DMS79 (cell line): ENCODE measurements at regions not wholly inside any gene's neighbourhood (a gene's known extent, or its start where the extent isn't known, plus 50 kb on each side); places are given as distances from the start of the nearest gene placed in this dataset.

Source experiments
- DNase-seq: peaks from one replicate; lab custom pipeline; 2025; lab: John Stamatoyannopoulos, UW

DNA sequence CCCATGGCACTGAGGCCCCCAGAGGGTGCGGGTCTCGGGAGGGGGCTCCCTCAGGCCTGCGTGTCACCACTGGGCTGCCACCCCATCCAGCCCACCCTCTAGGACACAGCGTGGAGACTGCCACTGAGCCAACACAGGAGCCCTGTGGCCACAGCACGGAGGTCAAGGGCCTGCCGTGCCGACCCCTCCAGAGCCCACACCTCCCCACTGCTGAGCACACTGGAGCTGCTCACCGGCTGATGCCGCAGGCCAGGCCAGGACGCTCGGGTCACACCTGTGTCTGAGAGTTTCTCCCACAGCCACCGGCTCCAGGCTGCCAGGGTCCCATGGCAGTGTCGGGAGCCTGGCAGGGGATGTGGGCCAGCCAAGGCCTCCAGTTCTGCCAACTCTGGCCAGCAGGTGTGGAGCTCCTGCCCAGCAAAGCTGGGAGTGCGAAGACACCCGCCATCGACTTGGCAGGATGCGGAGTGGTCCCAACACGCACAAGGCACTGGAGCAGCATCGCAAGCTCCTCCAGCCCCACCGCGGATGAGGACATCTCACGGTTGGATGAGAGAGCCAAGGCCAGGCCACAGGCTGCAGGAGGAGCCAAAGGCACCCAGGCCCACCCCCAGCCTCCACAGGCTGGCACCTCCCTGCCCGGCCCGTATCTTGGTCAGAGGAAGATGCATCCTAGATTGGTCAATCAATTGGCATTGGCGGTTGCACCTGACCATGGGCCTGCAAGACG, 187.1 kb downstream of the BRD1 start:
- DNase-seq, result no peak

DNA sequence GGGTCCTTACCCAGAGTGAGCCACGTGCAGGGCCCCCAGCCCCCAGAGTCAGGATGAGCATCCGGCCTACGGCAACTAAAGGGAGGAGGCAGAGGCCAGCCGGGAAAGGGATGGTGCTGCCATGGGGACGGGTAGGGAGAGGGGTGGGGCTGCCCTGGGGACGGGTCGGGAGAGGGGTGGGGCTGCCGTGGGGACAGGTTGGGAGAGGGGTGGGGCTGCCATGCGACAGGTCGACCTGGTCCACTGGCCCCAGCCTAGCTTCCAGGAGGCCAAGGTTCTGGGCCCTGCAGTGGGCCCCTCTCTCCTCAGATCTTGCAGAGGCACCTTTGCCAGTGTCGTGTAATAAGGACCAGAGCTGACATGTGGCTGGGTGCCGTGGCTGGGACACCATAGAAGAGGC, 187.7 kb downstream of the BRD1 start:
- no peak for DNase-seq

DNA sequence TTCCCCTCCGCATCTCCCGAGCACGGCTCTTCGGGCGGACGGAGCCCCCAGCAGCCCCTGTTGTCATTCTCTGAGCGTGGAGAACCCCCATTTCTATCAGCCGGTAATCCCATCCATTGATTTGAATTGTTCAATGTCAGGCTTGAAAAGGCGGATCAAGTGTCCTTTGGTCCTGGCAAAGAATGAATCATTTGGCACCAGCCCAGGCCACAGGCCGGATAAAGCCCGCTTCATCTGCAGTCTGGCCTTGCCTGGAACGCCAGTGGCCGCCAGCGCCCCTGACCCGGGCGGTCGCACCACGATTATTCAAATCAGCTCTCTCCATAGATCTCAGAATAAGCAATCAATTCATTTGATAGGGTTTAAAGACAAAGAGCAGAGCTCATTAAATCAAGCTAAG, 188.9 kb downstream of the BRD1 start:
- DNase-seq, result peak; percentile 10

DNA sequence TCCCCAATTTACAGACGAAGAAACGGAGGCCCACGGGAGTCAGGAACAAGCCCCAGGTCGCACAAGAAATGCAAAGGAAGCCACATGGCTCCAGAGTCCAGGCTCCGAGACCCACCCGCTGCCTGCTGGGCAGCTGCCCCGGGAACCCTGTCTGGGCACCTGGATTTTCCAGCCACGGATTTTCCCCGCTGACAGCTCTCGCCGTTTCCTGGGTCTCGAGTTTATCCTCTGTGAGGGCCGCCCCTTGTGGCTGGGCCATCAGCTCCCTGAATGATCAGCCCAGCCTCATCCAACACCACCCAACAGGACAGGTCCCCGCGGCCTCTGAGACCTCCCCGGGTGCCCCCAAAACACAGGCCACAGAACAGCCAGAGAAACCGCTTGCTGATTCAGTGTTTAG, 189.7 kb downstream of the BRD1 start:
- no peak for DNase-seq

DNA sequence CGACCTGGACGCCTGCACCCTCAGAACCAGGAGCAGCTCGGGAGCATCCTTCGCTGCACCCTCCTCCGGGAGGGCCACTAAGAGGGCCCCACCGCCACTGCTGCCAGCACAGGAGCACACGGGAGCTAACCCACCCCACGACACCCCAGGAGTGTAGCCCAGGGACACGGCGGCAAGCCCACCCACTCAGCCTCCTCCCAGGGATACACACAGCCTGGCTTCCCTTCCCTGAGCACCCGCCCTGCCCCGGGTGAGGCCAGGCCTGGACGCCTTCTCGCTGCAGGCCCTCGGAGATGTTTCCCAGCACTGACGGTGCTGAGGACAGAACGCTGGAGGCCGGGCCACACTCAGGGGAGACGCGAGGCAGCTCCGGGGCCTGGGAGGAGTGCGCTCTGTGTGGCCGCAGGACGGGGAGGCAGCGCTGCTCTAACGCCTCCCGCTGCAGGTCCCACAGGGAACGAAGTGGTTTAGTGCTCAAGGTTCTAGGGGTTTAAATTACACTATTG, 190.4 kb downstream of the BRD1 start:
- no peak for DNase-seq

DNA sequence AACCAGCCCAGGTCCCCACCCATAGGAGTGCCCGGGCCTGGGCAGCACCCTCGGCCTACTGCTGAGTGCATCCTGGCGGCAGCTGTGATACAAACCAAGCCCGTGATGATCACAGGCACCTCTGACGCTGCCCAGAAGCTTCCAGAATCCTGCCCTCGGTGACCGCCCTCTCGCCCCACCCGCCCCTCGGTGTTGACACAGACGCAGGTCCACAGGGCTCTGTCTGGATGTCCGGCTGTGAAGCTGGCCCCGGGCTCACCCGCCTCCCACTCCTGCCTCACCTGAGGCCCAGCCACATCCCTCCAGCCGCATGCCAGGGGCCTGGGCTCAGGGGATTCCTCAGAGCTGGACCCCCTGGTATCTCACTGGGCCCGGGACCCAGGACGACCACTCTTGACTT, 191.0 kb downstream of the BRD1 start:
- DNase-seq, result no peak

GRCh38 chr22:49636214-49636613, 191.5 kb downstream of the BRD1 start:
- DNase-seq, result no peak

DNA sequence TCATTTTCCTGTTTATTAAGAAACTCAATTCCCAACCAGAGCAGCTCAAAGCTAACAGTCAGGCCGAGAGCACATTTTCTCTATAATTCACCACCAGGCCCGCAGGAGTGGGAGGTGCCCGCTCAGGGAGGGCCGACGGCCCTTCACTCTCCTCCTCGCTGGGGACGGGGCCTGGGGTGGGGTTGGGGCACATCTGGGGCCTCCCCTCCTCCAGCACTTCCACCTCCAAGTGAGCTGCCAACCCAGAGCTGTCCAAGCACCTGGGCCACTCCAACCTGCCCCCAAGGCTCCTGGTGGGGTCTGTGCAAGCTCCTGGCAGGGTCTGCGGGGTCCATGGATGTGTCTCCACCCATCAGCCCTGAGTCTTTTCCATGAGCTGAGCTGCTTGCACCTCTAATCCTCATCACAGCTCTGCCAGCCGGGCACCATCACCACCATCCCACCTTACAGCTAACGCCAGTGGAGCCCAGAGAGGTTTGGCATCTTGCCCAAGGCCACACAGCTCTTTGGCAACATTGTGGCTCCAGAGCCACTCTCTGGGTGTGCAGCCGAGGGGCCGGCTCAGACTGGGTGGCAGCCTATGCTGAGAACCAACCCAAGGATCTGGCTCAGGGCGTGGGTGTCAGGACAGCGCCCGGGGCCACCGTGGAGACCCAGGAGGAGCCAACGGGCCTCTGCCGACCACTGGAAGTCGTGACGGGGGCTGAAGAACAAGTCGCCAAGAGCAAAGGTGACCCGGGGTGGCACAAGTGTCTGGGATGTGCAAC, 193.5 kb downstream of the BRD1 start:
- no peak for DNase-seq

DNA sequence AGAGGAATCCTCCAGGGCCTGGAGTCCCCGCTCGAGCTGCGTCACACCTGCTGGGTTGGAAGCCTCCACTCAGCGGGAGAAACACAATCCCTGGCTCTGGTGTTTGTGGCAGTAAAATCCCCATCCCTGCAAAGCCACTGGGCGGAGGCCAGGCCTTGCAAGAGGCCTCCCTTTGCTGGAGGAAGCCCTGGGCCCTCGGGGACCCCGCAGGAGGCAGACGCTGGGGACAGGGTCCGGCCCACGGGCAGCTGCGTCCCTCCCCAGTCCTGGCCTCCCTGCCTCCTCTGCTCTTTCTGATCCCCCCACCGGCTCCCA, 194.7 kb downstream of the BRD1 start:
- no peak for DNase-seq

DNA sequence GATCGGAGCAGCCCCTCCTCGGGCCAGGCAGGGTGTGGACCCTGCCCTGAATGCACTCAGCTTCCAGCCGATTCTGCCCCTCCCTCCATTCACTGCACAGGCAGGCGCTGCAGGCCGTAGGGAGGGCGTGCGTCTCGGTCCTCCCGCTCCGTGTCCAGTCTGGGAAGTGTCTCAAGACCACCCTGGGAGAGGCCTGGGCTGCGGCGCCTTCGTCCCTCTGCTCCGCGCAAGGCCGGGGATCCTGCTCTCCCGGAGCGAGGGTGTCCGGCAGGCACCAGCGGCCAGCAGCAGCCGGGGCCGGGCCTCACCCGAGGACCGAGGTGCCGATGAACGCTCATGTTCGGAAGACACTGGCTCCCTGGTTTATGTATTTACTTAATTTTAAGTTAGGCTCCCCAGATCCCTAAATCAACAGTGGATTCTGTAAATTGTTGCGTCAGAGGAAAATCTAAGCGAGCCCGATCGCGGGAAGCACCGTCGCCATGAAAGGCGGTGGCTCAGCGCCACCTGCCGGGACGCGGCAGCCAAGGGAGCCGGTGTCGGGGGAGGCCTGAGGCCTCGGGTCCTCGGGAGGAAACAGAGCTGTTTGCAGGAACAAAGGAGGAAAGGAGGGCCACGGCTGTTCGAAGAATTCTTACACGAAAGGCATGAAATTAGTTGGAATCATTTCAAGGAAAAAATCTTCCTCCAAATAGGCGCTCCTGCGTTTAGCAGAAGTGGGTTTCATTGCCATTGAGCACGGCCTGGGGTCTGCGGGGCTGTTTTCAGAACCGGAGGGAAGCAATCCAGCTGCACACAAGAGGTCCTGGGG, 195.3 kb downstream of the BRD1 start:
- DNase-seq, result peak; percentile 43

DNA sequence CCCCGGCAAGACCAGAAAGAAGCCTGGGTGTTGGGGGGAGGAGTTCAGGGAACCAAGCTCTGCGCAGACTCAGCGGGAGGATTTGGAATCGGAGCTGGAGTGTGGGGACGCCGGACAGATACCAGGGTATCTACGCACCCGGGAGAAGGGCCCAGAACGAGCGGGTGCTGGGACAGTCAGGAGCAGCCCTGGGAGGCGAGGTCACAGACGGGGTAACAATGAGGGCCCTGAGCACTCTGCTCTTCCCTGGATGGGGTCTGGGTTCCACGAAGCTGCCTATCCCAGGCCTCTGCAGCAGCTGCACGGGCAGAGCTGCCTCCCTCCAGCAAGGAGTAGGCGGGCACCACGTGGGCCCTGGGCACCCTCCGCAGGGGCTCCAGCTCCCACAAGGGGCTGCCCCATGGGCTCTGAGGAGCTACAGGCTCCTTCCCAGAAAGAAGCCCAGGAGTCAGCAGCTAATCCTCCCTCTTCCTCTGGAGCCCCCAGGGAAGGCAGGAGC, 197.2 kb downstream of the BRD1 start:
- DNase-seq, result no peak

DNA sequence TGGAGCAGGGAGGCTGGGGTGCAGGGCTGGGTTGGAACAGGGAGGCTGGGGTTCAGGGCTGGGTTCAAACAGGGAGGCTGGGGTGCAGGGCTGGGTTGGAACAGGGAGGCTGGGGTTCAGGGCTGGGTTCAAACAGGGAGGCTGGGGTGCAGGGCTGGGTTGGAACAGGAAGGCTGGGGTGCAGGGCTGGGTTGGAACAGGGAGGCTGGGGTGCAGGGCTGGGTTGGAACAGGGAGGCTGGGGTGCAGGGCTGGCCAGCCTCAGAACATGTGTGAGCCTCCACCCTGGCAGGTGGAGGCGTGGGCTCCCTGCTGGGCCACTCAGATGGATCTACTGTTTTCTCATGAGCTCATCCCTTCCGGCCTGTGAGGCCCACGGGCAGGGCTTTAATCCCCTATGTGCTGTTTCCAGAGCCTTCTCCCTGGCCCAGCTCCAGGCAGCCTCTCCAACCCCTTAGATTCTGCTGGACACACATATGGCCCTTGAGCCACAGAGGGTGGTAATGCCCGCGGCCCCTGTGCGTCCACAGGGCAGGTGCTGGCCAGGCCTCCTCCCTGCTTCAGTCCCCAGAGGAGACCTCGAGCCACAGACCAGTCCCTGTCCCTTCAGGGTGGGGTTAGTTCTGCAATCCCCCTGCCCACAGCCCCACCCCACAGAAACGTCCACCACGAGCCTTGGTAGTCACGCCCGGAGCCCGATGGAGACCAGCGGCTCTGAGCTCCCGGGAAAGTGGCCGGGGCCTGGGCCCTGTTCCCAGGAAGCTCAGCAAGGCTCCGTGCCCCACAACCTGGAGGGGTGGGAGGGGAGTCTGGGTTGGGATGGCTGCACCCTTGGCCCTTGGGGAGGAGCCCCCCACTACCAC, 197.9 kb downstream of the BRD1 start:
- DNase-seq, result no peak

DNA sequence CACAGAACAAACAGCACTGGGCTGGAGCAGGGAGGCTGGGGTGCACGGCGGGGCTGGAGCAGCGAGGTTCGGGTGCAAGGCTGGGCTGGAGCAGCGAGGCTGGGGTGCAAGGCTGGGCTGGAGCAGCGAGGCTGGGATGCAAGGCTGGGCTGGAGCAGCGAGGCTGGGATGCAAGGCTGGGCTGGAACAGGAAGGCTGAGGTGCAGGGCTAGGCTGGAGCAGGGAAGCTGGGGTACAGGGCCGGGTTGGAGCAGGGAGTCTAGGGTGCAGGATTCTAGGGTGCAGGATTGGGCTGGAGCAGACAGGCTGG, 198.5 kb downstream of the BRD1 start:
- DNase-seq, result no peak

DNA sequence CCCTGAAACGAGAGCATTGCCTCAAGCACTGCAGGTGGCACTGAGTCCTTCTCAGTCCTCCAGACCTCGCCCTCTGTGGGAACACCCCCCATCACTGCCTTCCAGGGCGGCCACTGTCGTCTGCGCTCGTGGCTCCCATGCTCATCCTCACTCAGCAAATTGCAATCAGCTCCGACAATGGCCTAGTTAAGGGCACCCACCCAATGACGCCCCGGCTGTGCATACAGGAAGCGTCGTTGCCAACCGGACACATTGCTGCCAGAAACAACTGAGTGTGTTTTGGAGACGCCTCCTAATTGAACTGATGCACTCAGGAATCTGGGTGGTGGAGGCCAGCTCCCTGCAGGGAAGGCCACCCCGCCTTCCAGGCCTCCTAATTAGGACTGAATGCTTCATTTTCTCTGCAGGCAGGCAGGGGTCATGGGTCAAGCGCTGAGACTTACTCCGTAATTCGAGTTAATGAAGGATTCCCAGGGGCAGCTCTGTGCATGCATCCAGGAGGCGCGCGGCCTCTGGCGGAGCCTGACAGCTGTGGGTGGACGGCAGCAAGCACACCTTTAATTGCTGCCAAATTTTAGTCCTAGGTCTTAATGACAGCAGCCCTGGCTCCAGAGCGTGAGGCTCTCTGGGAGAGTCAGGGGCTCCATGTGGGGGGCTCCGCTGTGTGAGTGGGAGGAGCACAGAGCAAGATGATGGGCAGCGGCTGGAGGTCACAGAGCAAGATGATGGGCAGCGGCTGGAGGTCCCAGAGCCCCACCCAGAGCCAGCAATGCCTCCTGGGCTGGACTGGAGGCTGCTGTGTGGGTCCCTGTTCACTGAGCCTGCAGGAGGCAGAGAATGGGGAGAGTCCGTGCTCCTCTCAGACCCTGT, 199.0 kb downstream of the BRD1 start:
- DNase-seq, result no peak

DNA sequence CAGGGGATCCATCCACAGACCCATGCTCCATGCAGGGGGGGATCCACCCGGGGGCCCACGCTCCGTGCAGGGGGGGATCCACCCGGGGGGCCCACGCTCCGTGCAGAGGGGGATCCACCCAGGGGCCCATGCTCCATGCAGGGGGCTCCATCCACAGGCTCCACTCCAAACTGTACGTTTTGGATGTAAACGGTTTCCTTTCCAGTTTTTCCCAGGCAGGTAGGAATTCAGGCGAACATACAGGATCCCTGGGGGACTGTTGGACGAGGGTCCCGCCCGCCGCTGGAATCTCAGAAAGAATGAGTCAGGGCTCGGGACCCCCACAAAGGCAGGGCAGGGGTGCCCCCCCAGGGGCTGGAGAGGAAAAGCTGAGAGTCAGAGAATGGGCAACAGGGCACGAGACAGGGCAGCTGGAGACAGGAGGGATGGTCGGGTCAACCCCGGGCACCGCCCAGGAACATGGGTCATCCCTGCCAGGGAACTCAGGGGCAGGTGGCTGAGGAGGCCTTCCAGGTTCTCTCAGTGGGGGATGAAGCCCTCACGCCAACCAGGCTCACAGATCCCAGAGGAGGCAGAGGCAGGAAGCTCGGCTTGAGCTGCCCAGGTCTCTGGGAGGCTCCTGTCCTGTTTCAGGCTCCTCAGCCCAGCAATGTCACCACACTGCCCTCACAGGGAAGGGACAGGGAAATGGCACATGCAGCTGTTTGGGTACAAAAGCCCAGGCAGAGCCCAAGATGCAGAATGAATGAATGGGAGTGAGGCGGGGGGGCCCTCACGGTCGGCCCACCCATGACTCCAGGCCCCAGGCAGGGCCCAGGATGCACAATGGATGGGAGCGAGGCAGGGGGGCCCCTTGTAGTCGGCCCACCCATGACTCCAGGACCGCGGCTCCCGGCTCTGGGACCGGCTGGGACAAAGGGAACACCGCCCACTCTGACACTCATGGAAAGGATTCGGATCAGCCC, 200.2 kb downstream of the BRD1 start:
- no peak for DNase-seq

- DNase-seq, result no peak
These were observed 201.1 kb downstream of the BRD1 start for GRCh38 chr22:49626361-49627216.

DNA sequence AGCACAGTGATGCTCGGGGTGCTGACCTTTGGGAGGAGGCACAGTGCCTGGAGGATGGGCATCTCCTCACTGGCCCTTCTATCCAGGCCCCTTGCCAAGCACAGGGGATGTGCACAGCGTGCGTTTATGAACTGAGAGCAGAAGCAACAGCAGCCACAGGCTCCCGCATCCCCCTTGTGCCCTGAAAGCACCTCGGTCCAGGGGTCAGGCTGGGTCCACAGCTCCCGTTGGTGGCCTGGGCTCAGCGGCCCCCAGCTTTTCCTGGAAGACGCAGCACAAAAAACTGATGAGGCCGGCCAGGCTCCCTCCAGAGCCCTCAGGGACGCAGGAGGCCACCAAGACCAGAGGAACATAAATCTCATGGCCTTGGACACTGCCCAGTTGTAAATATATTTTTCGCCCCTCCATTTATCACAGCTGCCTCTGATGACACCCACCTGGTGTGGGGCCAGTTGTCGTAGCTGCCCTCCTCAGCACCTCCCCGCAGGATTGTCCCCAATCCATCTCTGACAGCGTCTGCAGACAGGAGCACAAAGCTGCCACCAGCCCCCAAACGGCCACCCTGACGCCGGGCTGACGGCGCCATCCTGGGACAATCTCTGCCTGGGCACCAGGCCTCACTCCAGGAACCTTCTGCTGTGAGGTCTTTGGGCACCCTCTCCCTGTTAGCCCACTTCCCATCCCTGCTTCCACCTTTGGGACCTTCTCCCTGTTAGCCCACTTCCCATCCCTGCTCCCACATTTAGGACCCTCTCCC, 203.1 kb downstream of the BRD1 start:
- no peak for DNase-seq

DNA sequence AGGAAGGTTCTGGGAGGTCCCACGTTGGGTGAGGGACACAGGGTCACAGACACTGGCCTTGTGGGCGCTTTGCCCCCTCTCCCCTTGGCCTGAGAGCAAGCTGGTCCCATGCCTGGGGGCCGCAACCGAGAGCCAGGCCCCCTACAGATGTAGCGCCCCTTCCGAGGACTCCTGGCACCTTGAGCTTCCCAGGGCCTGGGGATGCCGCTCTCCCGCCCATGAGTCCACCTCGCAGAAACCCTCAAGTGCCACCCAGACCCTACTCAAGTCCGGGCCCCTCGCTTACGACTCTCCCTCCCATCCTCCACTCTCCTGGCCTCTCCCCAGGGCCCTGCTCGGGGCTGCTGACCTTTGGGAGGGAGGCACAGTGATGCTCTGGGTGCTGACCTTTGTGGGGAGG, 204.0 kb downstream of the BRD1 start:
- no peak for DNase-seq
